GM21786 (cell line): ENCODE measurements at regions not wholly inside any gene's neighbourhood (a gene's known extent, or its start where the extent isn't known, plus 50 kb on each side); places are given as distances from the start of the nearest gene placed in this dataset.

Source experiments
- ATAC-seq: cut with Tn5 transposase; IDR thresholded peaks from one replicate; pipeline ENCODE4 v1.9.1; 2021; ENCODE audit not compliant: unreplicated experiment

GRCh38 chr1:87219141-87219540 is 109.5 kb upstream of the LMO4 start:
- ATAC-seq = no peak

- no peak for ATAC-seq
Measured at GRCh38 chr1:87219626-87220025, 109.1 kb upstream of the LMO4 start.

- ATAC-seq = no peak
Measured at GRCh38 chr1:87220993-87221392, 107.7 kb upstream of the LMO4 start.

- ATAC-seq = no peak
Measured at GRCh38 chr1:87224201-87224600, 104.5 kb upstream of the LMO4 start.

GRCh38 chr1:87225171-87225570 is 103.5 kb upstream of the LMO4 start:
- no peak for ATAC-seq

- ATAC-seq = peak; percentile 46
Measured at GRCh38 chr1:87226341-87226760, 102.3 kb upstream of the LMO4 start.

GRCh38 chr1:87227651-87228050 is 101.0 kb upstream of the LMO4 start:
- ATAC-seq = no peak

- ATAC-seq = no peak
Measured at GRCh38 chr1:87230501-87230900, 98.2 kb upstream of the LMO4 start.

- no peak for ATAC-seq
Measured at GRCh38 chr1:87231703-87232367, 96.8 kb upstream of the LMO4 start.

GRCh38 chr1:87236585-87236984 is 92.1 kb upstream of the LMO4 start:
- ATAC-seq = no peak

GRCh38 chr1:87239997-87240605 is 88.6 kb upstream of the LMO4 start:
- no peak for ATAC-seq

GRCh38 chr1:87240661-87241285 is 87.9 kb upstream of the LMO4 start:
- ATAC-seq = no peak

- no peak for ATAC-seq
Measured at GRCh38 chr1:87242445-87243185, 86.1 kb upstream of the LMO4 start.

- ATAC-seq = no peak
Measured at GRCh38 chr1:87243573-87243972, 85.1 kb upstream of the LMO4 start.

GRCh38 chr1:87246436-87246835 is 82.2 kb upstream of the LMO4 start:
- no peak for ATAC-seq

GRCh38 chr1:87249803-87250202 is 78.9 kb upstream of the LMO4 start:
- ATAC-seq = no peak

GRCh38 chr1:87250336-87250735 is 78.3 kb upstream of the LMO4 start:
- no peak for ATAC-seq

GRCh38 chr1:87252406-87252805 is 76.3 kb upstream of the LMO4 start:
- ATAC-seq = no peak

- ATAC-seq = no peak
Measured at GRCh38 chr1:87262688-87263087, 66.0 kb upstream of the LMO4 start.

GRCh38 chr1:87263281-87263680 is 65.4 kb upstream of the LMO4 start:
- no peak for ATAC-seq

GRCh38 chr1:87263785-87264184 is 64.9 kb upstream of the LMO4 start:
- no peak for ATAC-seq

GRCh38 chr1:87264976-87265375 is 63.7 kb upstream of the LMO4 start:
- no peak for ATAC-seq
